Endothelial cell of umbilical vein (primary cell): ENCODE measurements at regions not wholly inside any gene's neighbourhood (a gene's known extent, or its start where the extent isn't known, plus 50 kb on each side); places are given as distances from the start of the nearest gene placed in this dataset.

Experiments
- BruUV-seq: library from RNA; stranded (reverse); fragments of 400-500 nt; replicated peaks from 2 replicates; lab custom pipeline; 2021; lab: Mats Ljungman, UMichigan
- CTCF ChIA-PET: fragments of 300-600, 350-600 bp; sonication (Branson Sonifier 250); formaldehyde crosslinking; loops from one replicate; lab custom pipeline; 2021; ENCODE audit warnings: antibody characterized with exemption, inconsistent platforms; lab: Charles Lee
- POLR2A ChIA-PET: fragments of 300-600, 350-600 bp; sonication (Branson Sonifier 250); formaldehyde crosslinking; loops from one replicate; lab custom pipeline; 2021; ENCODE audit warnings: antibody characterized with exemption, inconsistent platforms; lab: Charles Lee
- DNase-seq: peaks from one replicate; pipeline ENCODE4 v3.0.0-alpha.2; 2011; ENCODE audit warnings: low read depth, low spot score
- FAIRE-seq: peaks from 2 replicates; lab custom pipeline; 2011; peaks lifted over from hg19 to GRCh38; lab: Jason Lieb, UNC
- H2AFZ ChIP-seq: 2 replicates; pipeline ENCODE4 v1.6.0; 2012; ENCODE audit warnings: low read depth, low read length, control low read depth, inconsistent platforms
- H3K27ac ChIP-seq: 2 replicates; pipeline ENCODE4 v1.5.1; 2011; ENCODE audit warnings: low read depth, mild to moderate bottlenecking, control low read depth, low read length, moderate library complexity; ENCODE audit not compliant: insufficient read depth
- H3K27me3 ChIP-seq, 2 experiments: 2 replicates each; pipeline versions ENCODE4 v1.6.0 to v1.6.1; 2011; ENCODE audit warnings: low read length in 2 of 2, mixed read lengths in 1 of 2; ENCODE audit not compliant: control insufficient read depth in 2 of 2, insufficient read depth in 2 of 2
- H3K36me3 ChIP-seq, 2 experiments: 2 replicates in 1 of 2; 3 replicates in 1 of 2; pipeline ENCODE4 v1.5.1; 2011; ENCODE audit warnings: low read length in 2 of 2, mild to moderate bottlenecking in 1 of 2, moderate library complexity in 1 of 2; ENCODE audit not compliant: control insufficient read depth in 2 of 2, insufficient read depth in 2 of 2; ENCODE audit errors: extremely low read depth in 1 of 2
- H3K4me1 ChIP-seq: 3 replicates; pipeline ENCODE4 v1.5.1; 2011; ENCODE audit warnings: mild to moderate bottlenecking, low read length; ENCODE audit not compliant: control insufficient read depth, insufficient read depth; ENCODE audit errors: extremely low read depth
- H3K4me2 ChIP-seq: 2 replicates; pipeline ENCODE4 v1.6.1; 2011; ENCODE audit warnings: low read length, control low read depth, mixed read lengths; ENCODE audit not compliant: insufficient read depth
- H3K4me3 ChIP-seq, 3 experiments: fragments of 200-600 bp in 1 of 3; sonication (generic), shearing (Covaris generic) in 1 of 3; replicated peaks in 1 of 3; 2 replicates each; pipeline ENCODE4 v1.5.1; 2011 to 2016; ENCODE audit warnings: control low read depth in 3 of 3, low read length in 3 of 3, mild to moderate bottlenecking in 2 of 3, inconsistent platforms in 1 of 3, low read depth in 1 of 3, moderate library complexity in 1 of 3; ENCODE audit not compliant: insufficient read depth in 1 of 3
- H3K79me2 ChIP-seq: 2 replicates; pipeline ENCODE4 v1.6.0; 2012; ENCODE audit warnings: low read length, inconsistent platforms; ENCODE audit not compliant: control insufficient read depth, insufficient read depth
- H3K9ac ChIP-seq: replicated peaks from 2 replicates; pipeline ENCODE3; 2011; ENCODE audit warnings: low read length, control low read depth; ENCODE audit not compliant: insufficient read depth; ENCODE audit errors: extremely low read depth
- H3K9me1 ChIP-seq: replicated peaks from 3 replicates; pipeline ENCODE4 v1.6.0; 2011; ENCODE audit warnings: mild to moderate bottlenecking, low read length; ENCODE audit not compliant: control insufficient read depth, insufficient read depth; ENCODE audit errors: extremely low read depth
- H3K9me3 ChIP-seq: replicated peaks from 2 replicates; pipeline ENCODE4 v1.5.1; 2012; ENCODE audit warnings: low read length, inconsistent platforms; ENCODE audit not compliant: control insufficient read depth, insufficient read depth
- H4K20me1 ChIP-seq: replicated peaks from 2 replicates; pipeline ENCODE3; 2011; ENCODE audit warnings: mild to moderate bottlenecking, low read length; ENCODE audit not compliant: control insufficient read depth, insufficient read depth; ENCODE audit errors: extremely low read depth
- EZH2 ChIP-seq: IDR thresholded peaks from 2 replicates; pipeline ENCODE4 v1.6.1; 2012; ENCODE audit warnings: borderline replicate concordance, low read depth, mild to moderate bottlenecking, moderate library complexity, low read length, inconsistent platforms; ENCODE audit not compliant: severe bottlenecking
- FOS ChIP-seq: IDR thresholded peaks from 2 replicates; pipeline ENCODE4 v1.6.1; 2011; ENCODE audit warnings: mild to moderate bottlenecking, low read length, moderate library complexity, borderline replicate concordance; ENCODE audit not compliant: insufficient read depth
- GATA2 ChIP-seq: IDR thresholded peaks from 2 replicates; pipeline ENCODE4 v1.7.0; 2011; ENCODE audit warnings: low read depth, mild to moderate bottlenecking, moderate library complexity, mixed read lengths, low read length; ENCODE audit not compliant: insufficient read length, insufficient read depth
- JUN ChIP-seq: IDR thresholded peaks from 2 replicates; pipeline ENCODE4 v1.6.1; 2011; ENCODE audit warnings: borderline replicate concordance, low read depth; ENCODE audit not compliant: insufficient read length, insufficient read depth
- MYC ChIP-seq: IDR thresholded peaks from one replicate; pipeline ENCODE4 v1.6.1; 2011; ENCODE audit warnings: mild to moderate bottlenecking, low read depth, low read length
- POLR2A ChIP-seq: IDR thresholded peaks from 2 replicates; pipeline ENCODE4 v1.6.1; 2012; ENCODE audit warnings: low read depth, mild to moderate bottlenecking, control low read depth, low read length
- POLR2AphosphoS5 ChIP-seq: IDR thresholded peaks from 2 replicates; pipeline ENCODE4 v1.6.1; 2012; ENCODE audit warnings: low read depth, mild to moderate bottlenecking, control low read depth, low read length, moderate library complexity; ENCODE audit not compliant: insufficient read depth
- dilution Hi-C: fragments of 300-500 bp; cut with MboI; formaldehyde crosslinking; loops from one replicate; pipeline ENCODE4 v1.15.0; 2019; ENCODE audit warnings: low sequenced_read_pairs; ENCODE audit not compliant: extremely low pct_ligation_motif_present
- intact Hi-C: fragments of 100-400 bp; cut with micrococcal nuclease; formaldehyde crosslinking; loops from one replicate; pipeline ENCODE4 v1.10.0; 2022
- TF ChIP-seq, protein P1 (sequence below), 2 donors: IDR thresholded peaks; 1 replicate in 1 of 2; 2 replicates in 1 of 2; pipeline ENCODE4 v1.5.1; 2011; ENCODE audit warnings: low read length in 2 of 2, mild to moderate bottlenecking in 2 of 2, moderate library complexity in 2 of 2, control low read depth in 1 of 2, inconsistent platforms in 1 of 2, low read depth in 1 of 2; ENCODE audit not compliant: insufficient read depth in 1 of 2; ENCODE audit errors: extremely low read depth in 1 of 2

GRCh38 chr14:61891170-61891569 is 128.9 kb downstream of the SNAPC1 start:
- H3K27me3 ChIP-seq, result peaks cover 4 to 15% of the 10 kb centered on the region in 2 experiments
- DNase-seq (peak; percentile 14), FAIRE-seq (peak; percentile 4)
- TF ChIP-seq EZH2 (no peak), POLR2A (no peak), JUN (no peak), POLR2AphosphoS5 (no peak), GATA2 (no peak), FOS (no peak), MYC (no peak)
- TF ChIP-seq, protein P1, sequence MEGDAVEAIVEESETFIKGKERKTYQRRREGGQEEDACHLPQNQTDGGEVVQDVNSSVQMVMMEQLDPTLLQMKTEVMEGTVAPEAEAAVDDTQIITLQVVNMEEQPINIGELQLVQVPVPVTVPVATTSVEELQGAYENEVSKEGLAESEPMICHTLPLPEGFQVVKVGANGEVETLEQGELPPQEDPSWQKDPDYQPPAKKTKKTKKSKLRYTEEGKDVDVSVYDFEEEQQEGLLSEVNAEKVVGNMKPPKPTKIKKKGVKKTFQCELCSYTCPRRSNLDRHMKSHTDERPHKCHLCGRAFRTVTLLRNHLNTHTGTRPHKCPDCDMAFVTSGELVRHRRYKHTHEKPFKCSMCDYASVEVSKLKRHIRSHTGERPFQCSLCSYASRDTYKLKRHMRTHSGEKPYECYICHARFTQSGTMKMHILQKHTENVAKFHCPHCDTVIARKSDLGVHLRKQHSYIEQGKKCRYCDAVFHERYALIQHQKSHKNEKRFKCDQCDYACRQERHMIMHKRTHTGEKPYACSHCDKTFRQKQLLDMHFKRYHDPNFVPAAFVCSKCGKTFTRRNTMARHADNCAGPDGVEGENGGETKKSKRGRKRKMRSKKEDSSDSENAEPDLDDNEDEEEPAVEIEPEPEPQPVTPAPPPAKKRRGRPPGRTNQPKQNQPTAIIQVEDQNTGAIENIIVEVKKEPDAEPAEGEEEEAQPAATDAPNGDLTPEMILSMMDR (IDR thresholded peaks at IDR 0.05; ENCODE audit: extremely low read depth in 1 of 2, insufficient read depth in 1 of 2, low read depth in 1 of 2, low read length in 2 of 2), result no peak
- ChIA-PET POLR2A (no interaction called here), CTCF (no interaction called here)
- H3K27ac ChIP-seq, result no peak overlapping the region
- H4K20me1 ChIP-seq, result no peaks in the 10 kb centered on the region
- no peaks in the 10 kb centered on the region for H3K9me3 ChIP-seq
- no peaks in the 10 kb centered on the region for H3K79me2 ChIP-seq
- H3K9ac ChIP-seq, result no peak overlapping the region
- H3K9me1 ChIP-seq, result no peaks in the 10 kb centered on the region
- no peaks in the 10 kb centered on the region for H3K4me1 ChIP-seq
- H3K4me3 ChIP-seq, result no peak overlapping the region
- H3K4me2 ChIP-seq, result no peak overlapping the region
- dilution Hi-C loops, result no loop called here
- H3K36me3 ChIP-seq, result no peaks in the 10 kb centered on the region
- no peak overlapping the region for H2AFZ ChIP-seq
- intact Hi-C loops, result loop anchor here (5.0 kb wide), 1 partner anchor 429 kb away; no protein-coding TSS in a partner anchor
- BruUV-seq, result no TSS peak
